ENCODE measurements at regions not wholly inside any gene's neighbourhood (a gene's known extent, or its start where the extent isn't known, plus 50 kb on each side); places are given as distances from the start of the nearest gene placed in this dataset.

- TF ChIP-seq CTCF (IDR thresholded peaks at IDR 0.05), result no peak
- no peak for TF ChIP-seq POLR2AphosphoS5 (IDR thresholded peaks at IDR 0.05)
These were observed 78.8 kb upstream of the ARHGAP29 start for GRCh38 chr1:94316183-94316582.

Data from upper lobe of left lung (tissue), 4 donors.